SK-N-SH (cell line): ENCODE measurements at regions not wholly inside any gene's neighbourhood (a gene's known extent, or its start where the extent isn't known, plus 50 kb on each side); places are given as distances from the start of the nearest gene placed in this dataset.

ENCODE experiments used
- CTCF ChIA-PET: fragments of 300-600, 350-600 bp; formaldehyde crosslinking; extraction: SDS; loops from one replicate; lab custom pipeline; 2021; lab: Yijun Ruan, JAX
- POLR2A ChIA-PET: fragments of 350-600 bp; sonication (Branson Sonifier 250); formaldehyde crosslinking; extraction: SDS; loops from one replicate; lab custom pipeline; 2020; ENCODE audit warnings: antibody characterized with exemption, inconsistent platforms; lab: Yijun Ruan, JAX
- DNase-seq: peaks from one replicate; pipeline ENCODE4 v3.0.0; 2012
- H2AFZ ChIP-seq: fragments of 200-600 bp; sonication (generic); 2 replicates; pipeline ENCODE4 v1.8.1; 2016; ENCODE audit warnings: antibody characterized with exemption, mild to moderate bottlenecking, low read depth
- H3F3A ChIP-seq: fragments of 200-600 bp; sonication (generic); replicated peaks from 2 replicates; pipeline ENCODE3; 2016; ENCODE audit warnings: antibody characterized with exemption, mild to moderate bottlenecking; ENCODE audit not compliant: insufficient read depth
- H3K27ac ChIP-seq, 2 experiments: fragments of 200-500 bp in 1 of 2; fragments of 200-600 bp in 1 of 2; sonication (Bioruptor generic) in 1 of 2; sonication (generic), shearing (Covaris generic) in 1 of 2; 2 replicates each; pipeline versions ENCODE4 v1.5.1 to v1.6.1; 2014 to 2016; ENCODE audit warnings: low read depth in 2 of 2, inconsistent platforms in 1 of 2, low read length in 1 of 2, mild to moderate bottlenecking in 1 of 2, mixed read lengths in 1 of 2
- H3K27me3 ChIP-seq: fragments of 200-600 bp; sonication (generic), shearing (Covaris generic); 2 replicates; pipeline ENCODE4 v1.6.1; 2016; ENCODE audit warnings: mixed run types; ENCODE audit not compliant: insufficient read depth
- H3K36me3 ChIP-seq, 2 experiments: fragments of 200-500 bp in 1 of 2; fragments of 200-600 bp in 1 of 2; sonication (Bioruptor generic) in 1 of 2; sonication (generic) in 1 of 2; replicated peaks in 1 of 2; 2 replicates each; pipeline versions ENCODE3 to v1.5.1; 2014 to 2016; ENCODE audit warnings: low read length in 1 of 2, mild to moderate bottlenecking in 1 of 2; ENCODE audit not compliant: insufficient read depth in 2 of 2, control insufficient read depth in 1 of 2
- H3K4me1 ChIP-seq, 2 experiments: fragments of 200-500 bp in 1 of 2; fragments of 200-600 bp in 1 of 2; sonication (Bioruptor generic) in 1 of 2; sonication (generic), shearing (Covaris generic) in 1 of 2; 2 replicates each; pipeline versions ENCODE4 v1.5.1 to v1.6.1; 2014 to 2016; ENCODE audit warnings: low read depth in 1 of 2, low read length in 1 of 2, mixed run types in 1 of 2; ENCODE audit not compliant: insufficient read depth in 2 of 2, control insufficient read depth in 1 of 2
- H3K4me2 ChIP-seq: fragments of 200-600 bp; sonication (generic), shearing (Covaris generic); 2 replicates; pipeline ENCODE4 v1.6.1; 2017; ENCODE audit warnings: mixed run types
- H3K4me3 ChIP-seq, 2 experiments: fragments of 200-500 bp in 1 of 2; fragments of 200-600 bp in 1 of 2; sonication (Bioruptor generic) in 1 of 2; sonication (generic), shearing (Covaris generic) in 1 of 2; 2 replicates each; pipeline versions ENCODE4 v1.5.1 to v1.8.1; 2014 to 2016; ENCODE audit warnings: low read depth in 2 of 2, inconsistent platforms in 1 of 2, low read length in 1 of 2, mild to moderate bottlenecking in 1 of 2, mixed read lengths in 1 of 2, moderate library complexity in 1 of 2
- H3K79me2 ChIP-seq: fragments of 200-600 bp; sonication (generic); 2 replicates; pipeline ENCODE4 v1.8.1; 2017; ENCODE audit warnings: mild to moderate bottlenecking; ENCODE audit not compliant: insufficient read depth
- H3K9ac ChIP-seq: fragments of 200-600 bp; sonication (generic); 2 replicates; pipeline ENCODE4 v1.6.1; 2017; ENCODE audit warnings: mixed run types
- H3K9me2 ChIP-seq: fragments of 200-600 bp; sonication (generic); 2 replicates; pipeline ENCODE4 v1.6.1; 2017; ENCODE audit warnings: mixed run types
- H3K9me3 ChIP-seq: fragments of 200-600 bp; sonication (generic); 2 replicates; pipeline ENCODE4 v1.6.1; 2017; ENCODE audit warnings: mixed run types, mild to moderate bottlenecking, moderate library complexity
- H4K20me1 ChIP-seq: fragments of 200-600 bp; sonication (generic); 2 replicates; pipeline ENCODE4 v1.6.1; 2017; ENCODE audit warnings: mild to moderate bottlenecking, mixed run types; ENCODE audit not compliant: insufficient read depth
- CTCF ChIP-seq: fragments of 200-600 bp; sonication (generic); IDR thresholded peaks from 2 replicates; pipeline ENCODE4 v1.6.1; 2017; ENCODE audit warnings: antibody characterized with exemption, mild to moderate bottlenecking, moderate library complexity
- ELF1 ChIP-seq: IDR thresholded peaks from 2 replicates; pipeline ENCODE4 v1.4.0; 2012
- EZH2phosphoT487 ChIP-seq: fragments of 200-600 bp; sonication (generic); IDR thresholded peaks from 2 replicates; pipeline ENCODE4 v1.6.1; 2017; ENCODE audit warnings: low read depth, mixed run types, mild to moderate bottlenecking, antibody characterized with exemption, moderate library complexity, borderline replicate concordance
- FOXM1 ChIP-seq: IDR thresholded peaks from 2 replicates; pipeline ENCODE4 v1.4.0; 2012; ENCODE audit warnings: low read depth, mild to moderate bottlenecking
- GABPA ChIP-seq: IDR thresholded peaks from 2 replicates; pipeline ENCODE4 v1.4.0; 2012; ENCODE audit warnings: low read depth, mild to moderate bottlenecking
- GATA2 ChIP-seq: sonication (generic); formaldehyde crosslinking; IDR thresholded peaks from 2 replicates; pipeline ENCODE4 v1.5.0; 2020; ENCODE audit warnings: mild to moderate bottlenecking, missing genetic modification reagents
- JUND ChIP-seq: IDR thresholded peaks from 2 replicates; pipeline ENCODE4 v1.4.0; 2012
- MXI1 ChIP-seq: IDR thresholded peaks from 2 replicates; pipeline ENCODE4 v1.6.1; 2012; ENCODE audit warnings: mild to moderate bottlenecking, low read depth, low read length, improper control_type of control experiment
- NRF1 ChIP-seq: IDR thresholded peaks from 2 replicates; pipeline ENCODE4 v1.6.1; 2012; ENCODE audit warnings: low read depth, mild to moderate bottlenecking, low read length
- RAD21 ChIP-seq: IDR thresholded peaks from 2 replicates; pipeline ENCODE4 v1.6.1; 2012; ENCODE audit warnings: mild to moderate bottlenecking, low read length
- RCOR1 ChIP-seq: fragments of 150-350 bp; IDR thresholded peaks from 2 replicates; pipeline ENCODE4 v1.6.1; 2017; ENCODE audit warnings: antibody characterized with exemption, low read length
- RFX5 ChIP-seq: IDR thresholded peaks from 2 replicates; pipeline ENCODE4 v1.6.1; 2012; ENCODE audit warnings: mild to moderate bottlenecking, improper control_type of control experiment, low read length
- RXRA ChIP-seq: IDR thresholded peaks from 2 replicates; pipeline ENCODE4 v1.4.0; 2012; ENCODE audit warnings: low read depth, mild to moderate bottlenecking, borderline replicate concordance
- SIN3A ChIP-seq: IDR thresholded peaks from 2 replicates; pipeline ENCODE4 v1.6.1; 2012; ENCODE audit warnings: low read depth, mild to moderate bottlenecking, low read length, moderate library complexity, borderline replicate concordance
- SMC3 ChIP-seq: IDR thresholded peaks from 2 replicates; pipeline ENCODE4 v1.6.1; 2012; ENCODE audit warnings: low read depth, low read length, improper control_type of control experiment
- YY1 ChIP-seq: IDR thresholded peaks from 2 replicates; pipeline ENCODE4 v1.4.0; 2012; ENCODE audit warnings: low read depth, mild to moderate bottlenecking
- WGBS: methylation state at CpG from one replicate; pipeline ENCODE4 v1.1.6; 2017; ENCODE audit warnings: low lambda C conversion rate; 5-methylcytosine and 5-hydroxymethylcytosine counted together
- TF ChIP-seq, protein P1 (sequence below): IDR thresholded peaks from 2 replicates; pipeline ENCODE4 v1.4.0; 2012; ENCODE audit warnings: low read depth, borderline replicate concordance
- TF ChIP-seq, protein P2 (sequence below): IDR thresholded peaks from 2 replicates; pipeline ENCODE4 v1.4.0; 2012; ENCODE audit warnings: low read depth

DNA sequence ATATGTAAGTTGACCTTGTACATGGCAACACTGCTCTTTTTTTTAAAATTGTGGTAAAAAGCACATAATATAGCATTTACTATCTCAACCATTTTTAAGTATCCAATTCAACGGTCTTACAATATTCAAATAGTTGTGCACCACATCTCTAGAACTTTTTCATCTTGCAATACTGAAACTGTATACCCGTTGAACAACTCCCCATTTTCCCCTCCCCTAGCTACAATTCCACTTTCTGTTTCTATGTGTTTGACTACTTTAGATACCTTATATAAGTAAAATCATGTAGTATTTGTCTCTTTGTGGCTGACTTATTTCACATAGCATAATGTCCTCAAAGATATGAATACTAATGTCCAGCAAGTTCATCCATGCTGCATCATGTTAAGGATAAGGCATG, 452.1 kb downstream of the TXNL1 start (continued):
- TF ChIP-seq CTCF: no peak
- no peak for TF ChIP-seq RXRA
- no peak for TF ChIP-seq YY1
- TF ChIP-seq, protein P1, sequence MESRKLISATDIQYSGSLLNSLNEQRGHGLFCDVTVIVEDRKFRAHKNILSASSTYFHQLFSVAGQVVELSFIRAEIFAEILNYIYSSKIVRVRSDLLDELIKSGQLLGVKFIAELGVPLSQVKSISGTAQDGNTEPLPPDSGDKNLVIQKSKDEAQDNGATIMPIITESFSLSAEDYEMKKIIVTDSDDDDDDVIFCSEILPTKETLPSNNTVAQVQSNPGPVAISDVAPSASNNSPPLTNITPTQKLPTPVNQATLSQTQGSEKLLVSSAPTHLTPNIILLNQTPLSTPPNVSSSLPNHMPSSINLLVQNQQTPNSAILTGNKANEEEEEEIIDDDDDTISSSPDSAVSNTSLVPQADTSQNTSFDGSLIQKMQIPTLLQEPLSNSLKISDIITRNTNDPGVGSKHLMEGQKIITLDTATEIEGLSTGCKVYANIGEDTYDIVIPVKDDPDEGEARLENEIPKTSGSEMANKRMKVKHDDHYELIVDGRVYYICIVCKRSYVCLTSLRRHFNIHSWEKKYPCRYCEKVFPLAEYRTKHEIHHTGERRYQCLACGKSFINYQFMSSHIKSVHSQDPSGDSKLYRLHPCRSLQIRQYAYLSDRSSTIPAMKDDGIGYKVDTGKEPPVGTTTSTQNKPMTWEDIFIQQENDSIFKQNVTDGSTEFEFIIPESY: no peak

DNA sequence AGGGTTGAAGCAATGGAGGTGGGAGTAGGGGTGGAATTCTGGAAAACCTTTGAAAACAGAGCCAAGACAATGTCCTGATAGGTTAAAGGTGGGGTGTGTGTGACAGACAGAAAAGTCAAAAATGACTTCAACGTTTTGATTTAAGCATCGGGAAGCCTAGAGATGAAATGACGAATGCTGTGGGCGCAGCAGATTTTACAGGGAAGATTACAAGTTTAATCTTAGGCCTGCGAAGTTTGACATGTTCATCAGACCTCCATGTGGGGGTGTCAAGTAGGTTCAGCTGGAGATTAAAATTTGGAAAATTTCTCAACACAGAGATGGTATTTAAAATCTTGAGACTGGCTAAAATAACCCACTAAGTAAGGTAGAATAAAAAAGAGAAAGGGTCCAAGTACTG, 453.3 kb downstream of the TXNL1 start:
- Histone ChIP-seq H3K79me2 (no peaks in the 10 kb centered on the region), H3K9me2 (0 out of 2 replicates have a peak, but pooled peaks cover 6% of the 10 kb centered on the region), H3K4me1 (peaks cover 0 to 5% of the 10 kb centered on the region in 2 experiments; a peak in 2 of 4 replicates), H3K27ac (no peak overlapping the region), H3K9me3 (no peaks in the 10 kb centered on the region), H2AFZ (no peak overlapping the region), H3K4me3 (no peak overlapping the region), H3F3A (no peaks in the 10 kb centered on the region), H3K36me3 (no peaks in the 10 kb centered on the region), H4K20me1 (no peaks in the 10 kb centered on the region), H3K27me3 (no peaks in the 10 kb centered on the region), H3K4me2 (no peak overlapping the region), H3K9ac (no peak overlapping the region)
- ChIA-PET CTCF (interaction anchor here (1.0 kb wide), 1 partner anchor 10 kb away, joined by 3 read pairs; no protein-coding TSS in a partner anchor), POLR2A (no interaction called here)
- no peak for DNase-seq
- 65% methylated on average over 5 of the region's 5 CpGs for WGBS
- TF ChIP-seq, protein P2, sequence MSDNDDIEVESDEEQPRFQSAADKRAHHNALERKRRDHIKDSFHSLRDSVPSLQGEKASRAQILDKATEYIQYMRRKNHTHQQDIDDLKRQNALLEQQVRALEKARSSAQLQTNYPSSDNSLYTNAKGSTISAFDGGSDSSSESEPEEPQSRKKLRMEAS: no peak
- no peak for TF ChIP-seq GATA2 (CRISPR knock-in tag)
- TF ChIP-seq RFX5: no peak

DNA sequence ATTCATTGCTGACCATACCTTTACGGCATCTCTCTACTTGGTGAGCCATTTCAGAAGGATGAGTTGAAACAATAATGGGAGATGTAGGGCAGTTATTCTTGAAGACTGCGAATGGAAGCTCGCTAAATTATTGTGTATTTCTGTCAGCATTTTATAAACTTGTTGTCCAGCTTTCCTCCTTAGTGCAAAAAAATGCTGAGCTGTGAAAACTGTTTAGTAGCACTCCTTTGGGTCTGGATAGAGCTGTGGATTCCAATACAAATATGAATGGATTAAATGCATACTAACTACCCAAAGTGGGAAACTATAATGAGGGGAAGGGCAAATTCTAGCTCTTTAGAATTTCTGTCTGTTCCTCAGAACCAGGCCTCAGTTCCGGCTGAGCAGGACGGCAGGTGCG, 461.6 kb downstream of the TXNL1 start:
- CTCF ChIA-PET: interaction anchor here (0.6 kb wide), 1 partner anchor 12 kb away, joined by 3 read pairs; no protein-coding TSS in a partner anchor
- 0 out of 2 replicates have a peak, but pooled peaks cover 6% of the 10 kb centered on the region for H3K9me2 ChIP-seq
- H3K27me3 ChIP-seq: no peaks in the 10 kb centered on the region
- no peak overlapping the region for H2AFZ ChIP-seq
- H3K79me2 ChIP-seq: no peaks in the 10 kb centered on the region
- TF ChIP-seq SMC3: no peak
- TF ChIP-seq SIN3A: no peak
- TF ChIP-seq GATA2 (CRISPR knock-in tag): no peak
- TF ChIP-seq NRF1: no peak
- TF ChIP-seq EZH2phosphoT487: no peak
- no peak for TF ChIP-seq GABPA
- no peak for TF ChIP-seq FOXM1
- no peak for TF ChIP-seq RCOR1
- no peak for TF ChIP-seq RAD21
- no peak for TF ChIP-seq ELF1
- TF ChIP-seq CTCF: no peak
- TF ChIP-seq JUND: no peak
- no peak for TF ChIP-seq MXI1
- TF ChIP-seq, all 33 proteins: peak for 0
- H3K4me1 ChIP-seq: no peaks in the 10 kb centered on the region
- no peaks in the 10 kb centered on the region for H4K20me1 ChIP-seq
- no peaks in the 10 kb centered on the region for H3K9me3 ChIP-seq
- no peak overlapping the region for H3K9ac ChIP-seq
- no peak overlapping the region for H3K4me2 ChIP-seq
- H3K4me3 ChIP-seq: no peak overlapping the region
- DNase-seq: no peak
- no peaks in the 10 kb centered on the region for H3F3A ChIP-seq
- WGBS: 95% methylated on average over 6 of the region's 6 CpGs
- H3K27ac ChIP-seq: no peak overlapping the region
- POLR2A ChIA-PET: no interaction called here
- no peaks in the 10 kb centered on the region for H3K36me3 ChIP-seq
